GM20000 (cell line): ENCODE measurements at regions not wholly inside any gene's neighbourhood (a gene's known extent, or its start where the extent isn't known, plus 50 kb on each side); places are given as distances from the start of the nearest gene placed in this dataset.
"Not testable (repeated sequence)": the region's sequence is repeated elsewhere in the genome, so short reads cannot be mapped to it uniquely, and the experiment has no call there.

Experiments used
- DNase-seq: peaks from one replicate; pipeline ENCODE4 v3.0.0; 2012; ENCODE audit warnings: low spot score
- TF ChIP-seq, protein P1 (sequence below): IDR thresholded peaks from 2 replicates; pipeline ENCODE4 v1.5.1; 2012; ENCODE audit warnings: mild to moderate bottlenecking, control low read depth; ENCODE audit errors: extremely low read depth, missing control alignments

DNA sequence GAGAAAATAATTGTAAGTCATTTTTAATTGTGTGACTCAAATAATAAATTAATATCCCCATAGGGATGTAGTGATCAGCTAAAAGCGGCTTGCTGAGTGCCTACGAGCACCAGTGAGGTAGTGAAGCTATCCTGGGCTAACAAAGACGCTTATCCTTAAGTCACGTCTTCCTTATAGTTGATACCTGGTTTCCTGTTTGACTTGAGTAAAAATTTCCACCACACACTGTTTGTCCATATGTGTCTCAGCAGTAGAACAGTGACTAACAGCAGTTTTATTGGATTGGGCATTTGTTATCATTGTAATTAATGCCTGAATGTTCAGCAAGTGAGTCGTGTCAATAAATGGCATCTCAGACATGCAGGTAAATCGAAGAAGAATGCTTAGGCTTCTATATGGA lies 241.1 kb downstream of the GRXCR1 start:
- DNase-seq: no peak
- TF ChIP-seq, protein P1, sequence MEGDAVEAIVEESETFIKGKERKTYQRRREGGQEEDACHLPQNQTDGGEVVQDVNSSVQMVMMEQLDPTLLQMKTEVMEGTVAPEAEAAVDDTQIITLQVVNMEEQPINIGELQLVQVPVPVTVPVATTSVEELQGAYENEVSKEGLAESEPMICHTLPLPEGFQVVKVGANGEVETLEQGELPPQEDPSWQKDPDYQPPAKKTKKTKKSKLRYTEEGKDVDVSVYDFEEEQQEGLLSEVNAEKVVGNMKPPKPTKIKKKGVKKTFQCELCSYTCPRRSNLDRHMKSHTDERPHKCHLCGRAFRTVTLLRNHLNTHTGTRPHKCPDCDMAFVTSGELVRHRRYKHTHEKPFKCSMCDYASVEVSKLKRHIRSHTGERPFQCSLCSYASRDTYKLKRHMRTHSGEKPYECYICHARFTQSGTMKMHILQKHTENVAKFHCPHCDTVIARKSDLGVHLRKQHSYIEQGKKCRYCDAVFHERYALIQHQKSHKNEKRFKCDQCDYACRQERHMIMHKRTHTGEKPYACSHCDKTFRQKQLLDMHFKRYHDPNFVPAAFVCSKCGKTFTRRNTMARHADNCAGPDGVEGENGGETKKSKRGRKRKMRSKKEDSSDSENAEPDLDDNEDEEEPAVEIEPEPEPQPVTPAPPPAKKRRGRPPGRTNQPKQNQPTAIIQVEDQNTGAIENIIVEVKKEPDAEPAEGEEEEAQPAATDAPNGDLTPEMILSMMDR: no peak

DNA sequence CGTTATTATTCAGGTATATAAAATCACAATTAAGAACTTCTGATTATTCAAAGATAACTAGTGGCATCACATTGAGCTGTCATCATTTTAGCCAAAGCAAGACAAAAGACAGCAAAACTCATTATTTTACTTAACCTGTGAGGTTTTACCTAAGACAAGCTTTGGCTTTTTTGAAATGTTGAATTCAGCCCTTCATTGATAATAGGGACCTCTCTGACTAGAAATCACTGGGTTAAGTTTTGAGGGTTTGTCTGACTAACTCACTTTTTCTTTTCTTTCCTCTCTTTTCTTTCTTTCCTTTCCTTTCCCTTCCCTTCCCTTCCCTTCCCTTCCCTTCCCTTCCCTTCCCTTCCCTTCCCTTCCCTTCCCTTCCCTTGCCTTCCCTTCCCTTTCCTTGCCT lies 244.2 kb downstream of the GRXCR1 start:
- TF ChIP-seq, protein P1: no peak
- no peak for DNase-seq

DNA sequence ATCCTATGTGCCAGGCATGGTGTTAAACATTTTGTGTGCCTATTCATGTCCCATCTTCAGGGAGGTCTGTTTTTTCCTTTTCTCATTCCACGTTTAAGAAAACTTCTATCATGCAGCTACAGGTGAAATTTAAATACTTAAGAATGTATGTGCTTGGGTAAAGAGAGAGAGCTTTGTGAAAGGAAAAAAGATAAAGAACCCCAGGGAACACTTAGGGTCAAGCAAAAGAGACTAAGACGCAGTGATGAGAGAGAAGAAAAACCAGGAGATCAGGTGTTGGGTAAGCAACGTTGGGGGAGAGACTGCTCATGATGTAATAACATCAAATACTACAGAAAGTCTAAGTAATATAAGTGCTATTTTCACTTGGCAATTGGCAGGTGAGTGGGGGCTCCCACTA lies 253.7 kb downstream of the GRXCR1 start:
- TF ChIP-seq, protein P1: no peak
- no peak for DNase-seq

DNA sequence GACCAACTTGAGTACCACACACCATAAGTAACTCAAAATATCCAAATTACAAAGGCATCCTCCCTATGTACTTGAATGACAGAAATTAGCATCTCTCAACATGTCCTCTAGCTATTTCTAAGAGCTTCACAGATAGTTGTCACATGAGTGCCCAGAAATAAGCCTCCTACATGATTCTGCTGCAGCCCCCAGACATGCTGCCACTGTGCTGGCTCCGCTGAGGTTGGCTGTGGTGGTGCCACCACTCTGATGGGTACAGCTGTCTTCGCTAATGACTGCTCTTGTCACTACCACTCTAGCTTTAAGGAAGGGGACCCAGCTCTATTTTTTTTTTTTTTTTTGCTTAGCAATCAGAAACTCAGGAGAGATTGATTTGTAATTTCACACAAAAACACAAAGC lies 256.0 kb downstream of the GRXCR1 start:
- no peak for DNase-seq
- TF ChIP-seq, protein P1: no peak

DNA sequence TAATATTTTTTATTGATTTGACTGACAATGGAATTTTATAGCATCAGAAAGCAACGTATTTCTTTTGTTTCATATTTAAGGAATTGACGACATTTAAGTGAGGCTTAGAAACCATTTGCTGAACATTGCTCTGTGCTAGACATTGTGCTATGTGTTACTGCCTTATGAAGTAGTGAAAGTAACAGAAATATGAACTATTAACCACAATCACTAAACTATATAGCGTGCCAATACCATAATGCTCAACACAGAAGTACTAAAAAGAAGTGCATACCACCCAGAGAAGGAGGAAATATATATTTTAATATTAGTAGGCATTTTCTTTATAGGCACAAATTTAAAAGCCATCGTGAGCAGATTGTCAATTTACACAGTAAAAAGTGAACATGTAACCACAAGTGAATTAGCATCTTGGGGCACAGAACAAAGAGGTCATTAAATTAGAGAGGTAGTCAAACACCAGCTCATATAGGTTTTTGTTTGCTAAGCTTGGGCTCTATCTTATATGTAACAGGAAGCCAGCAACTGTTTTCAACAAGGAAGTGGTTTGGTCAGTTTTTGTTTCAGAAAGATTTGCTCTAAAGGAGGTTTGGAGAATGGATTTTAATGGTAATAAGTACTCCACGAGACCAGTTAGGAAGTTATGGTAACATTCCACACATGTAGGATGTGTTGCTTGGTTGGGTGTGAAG lies 270.7 kb downstream of the GRXCR1 start:
- no peak for DNase-seq
- TF ChIP-seq, protein P1: no peak

DNA sequence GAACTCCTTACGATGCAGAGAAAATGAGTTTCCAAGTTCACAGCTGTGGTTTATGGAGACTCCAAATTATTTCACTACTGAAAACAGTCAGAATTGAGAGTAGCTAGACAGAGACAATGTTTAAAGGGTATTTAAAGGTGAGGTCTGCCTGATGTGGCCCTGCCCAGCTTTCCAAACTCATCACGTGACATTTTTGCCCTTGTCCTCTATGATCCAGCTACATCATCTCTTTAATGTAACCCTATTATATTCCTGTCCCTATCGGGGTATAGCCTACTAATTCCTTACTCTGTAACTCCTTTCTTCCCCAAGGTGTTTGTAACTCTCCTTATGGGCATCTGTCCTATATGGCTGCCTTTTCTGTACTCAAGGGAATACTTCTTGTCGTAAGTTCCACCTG lies 297.2 kb downstream of the GRXCR1 start:
- DNase-seq: no peak
- TF ChIP-seq, protein P1: no peak

DNA sequence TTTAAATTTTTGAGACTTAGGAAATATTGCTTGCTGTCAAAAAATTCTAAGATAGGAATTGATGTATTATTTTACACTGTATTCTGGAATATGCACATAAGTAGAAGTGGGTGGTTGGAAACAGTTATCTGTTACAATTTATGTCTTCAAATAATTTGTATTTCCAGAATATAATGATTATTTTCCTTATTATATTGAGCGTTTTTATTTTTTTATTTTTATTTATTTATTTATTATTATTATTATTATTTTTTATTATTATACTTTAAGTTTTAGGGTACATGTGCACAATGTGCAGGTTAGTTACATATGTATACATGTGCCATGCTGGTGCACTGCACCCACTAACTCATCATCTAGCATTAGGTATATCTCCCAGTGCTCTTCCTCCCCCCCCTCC lies 320.1 kb downstream of the GRXCR1 start:
- DNase-seq: not testable (repeated sequence)

DNA sequence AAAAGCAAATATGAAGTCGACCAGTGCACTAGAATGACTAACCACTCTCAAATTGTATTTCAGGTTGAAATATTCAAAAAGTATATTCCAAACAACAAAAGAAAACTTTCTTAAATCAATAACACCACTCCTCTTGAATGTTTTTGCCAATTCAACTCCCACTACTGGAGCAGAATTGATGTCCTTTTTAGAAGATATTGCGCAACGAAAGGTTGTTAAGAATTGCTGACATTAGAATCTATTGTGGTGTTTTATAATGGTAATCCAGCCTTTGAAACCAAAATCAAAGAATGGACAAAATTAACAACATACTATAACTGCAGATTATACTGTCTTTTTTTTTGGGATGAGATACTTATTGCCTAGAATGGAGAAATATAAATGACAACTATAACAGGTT lies 331.3 kb downstream of the GRXCR1 start:
- TF ChIP-seq, protein P1: no peak
- DNase-seq: no peak
